Urinary bladder (tissue), 3 donors: ENCODE measurements at regions not wholly inside any gene's neighbourhood (a gene's known extent, or its start where the extent isn't known, plus 50 kb on each side); places are given as distances from the start of the nearest gene placed in this dataset.

Experiments used
- DNase-seq: peaks from one replicate; pipeline ENCODE4 v3.0.0-alpha.2; 2015; ENCODE audit errors: extremely low spot score
- H3K27ac ChIP-seq: one replicate; pipeline ENCODE4 v1.5.1; 2013; ENCODE audit warnings: low read depth, mild to moderate bottlenecking, moderate library complexity
- H3K36me3 ChIP-seq: one replicate; pipeline ENCODE4 v1.6.1; 2013; ENCODE audit warnings: mild to moderate bottlenecking, moderate library complexity; ENCODE audit not compliant: insufficient read depth
- H3K4me1 ChIP-seq: one replicate; pipeline ENCODE4 v1.6.1; 2013; ENCODE audit warnings: mild to moderate bottlenecking, moderate library complexity; ENCODE audit not compliant: insufficient read depth
- H3K4me3 ChIP-seq: one replicate; pipeline ENCODE4 v1.5.1; 2013; ENCODE audit warnings: low read depth, low read length
- WGBS: extraction: QIAGEN DNeasy Blood & Tissue Kit; methylation state at CpG from one replicate; pipeline ENCODE4 v1.1.7; 2013; 5-methylcytosine and 5-hydroxymethylcytosine counted together
- donor health status: healthy with polysubstance abuse.
- donor health status: healthy.

DNA sequence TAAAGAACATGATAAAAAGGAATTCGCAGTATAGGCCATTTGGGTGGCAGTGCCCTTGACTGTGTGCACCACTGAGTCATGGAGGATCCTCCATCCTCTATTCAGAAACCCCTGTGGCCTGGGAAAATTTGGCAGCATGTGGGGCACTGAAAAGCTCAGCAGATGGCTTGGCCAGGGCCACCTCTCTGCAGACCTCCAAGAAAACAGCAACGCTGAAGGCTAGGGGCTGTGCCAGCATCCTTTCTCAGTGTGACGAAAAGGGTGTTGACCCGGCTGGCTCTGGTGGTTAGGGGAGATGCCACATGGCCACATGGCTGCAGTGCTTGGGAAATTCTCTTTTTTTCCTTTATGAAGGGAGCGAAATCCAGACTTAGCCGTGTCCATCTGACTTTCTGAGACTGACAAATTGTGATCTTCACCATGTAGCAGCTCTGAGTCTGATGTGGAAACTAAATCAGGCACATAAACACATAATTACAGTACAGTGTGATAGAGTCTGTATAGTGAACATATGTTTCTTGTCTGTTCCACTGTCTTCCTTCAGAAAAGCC lies 178.0 kb downstream of the KCTD12 start:
- Histone ChIP-seq H3K36me3 (no peaks in the 10 kb centered on the region), H3K4me1 (no peaks in the 10 kb centered on the region), H3K4me3 (no peak overlapping the region), H3K27ac (no peak overlapping the region)
- WGBS, result 77% methylated on average over 6 of the region's 6 CpGs
- no peak for DNase-seq

DNA sequence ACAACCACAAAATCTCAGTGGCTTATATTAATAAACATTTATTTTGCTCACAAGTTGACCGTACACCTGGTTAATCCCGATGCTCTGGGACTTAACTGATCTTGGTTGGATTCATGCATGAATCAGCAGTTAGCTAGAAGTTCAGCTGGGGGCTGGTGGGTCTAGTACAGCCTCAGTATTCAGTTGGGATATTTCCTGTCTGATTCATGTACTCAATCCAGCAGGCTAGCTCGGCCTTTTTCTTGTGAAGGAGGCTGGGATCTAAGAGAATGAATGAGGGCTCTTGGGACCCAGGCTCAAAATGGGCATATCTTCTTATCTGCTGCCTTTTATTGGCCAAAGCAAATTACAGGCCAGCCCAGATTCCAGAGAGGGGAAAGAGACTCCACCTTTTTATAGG lies 178.8 kb downstream of the KCTD12 start:
- Histone ChIP-seq H3K4me1 (no peaks in the 10 kb centered on the region), H3K36me3 (no peaks in the 10 kb centered on the region), H3K4me3 (no peak overlapping the region), H3K27ac (no peak overlapping the region)
- WGBS, result 82% methylated on average over 3 of the region's 3 CpGs
- DNase-seq, result no peak

DNA sequence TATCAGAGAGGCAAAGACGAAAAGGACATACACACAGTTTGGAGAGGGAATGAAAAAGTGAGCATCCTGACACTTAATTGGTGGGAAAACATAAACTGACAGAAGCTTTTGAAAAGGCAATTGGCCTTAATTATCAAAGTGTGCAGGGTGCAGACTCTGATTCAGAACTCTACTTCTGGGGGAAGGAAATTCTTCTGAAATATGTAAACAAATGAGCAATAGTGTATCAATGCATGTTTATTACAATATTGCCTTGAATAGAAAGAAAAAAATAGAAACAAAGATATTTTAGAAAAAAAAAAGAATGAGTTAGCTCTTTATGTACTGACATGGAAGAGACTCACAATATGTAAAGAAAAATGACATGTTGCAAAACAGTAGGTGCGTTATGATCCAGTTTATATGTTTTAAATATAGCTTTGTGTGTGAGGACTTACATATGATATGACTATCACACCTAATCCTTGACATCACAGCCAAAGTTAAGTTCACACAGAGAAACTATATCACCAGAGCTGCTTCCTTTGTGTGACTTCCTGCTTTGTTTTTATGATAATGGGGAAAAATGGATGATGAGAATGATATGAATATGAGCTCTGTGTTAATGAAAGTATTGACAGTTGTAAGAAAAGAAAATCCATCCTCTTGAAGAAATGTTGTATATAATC lies 182.4 kb downstream of the KCTD12 start:
- no peak overlapping the region for H3K27ac ChIP-seq
- no peaks in the 10 kb centered on the region for H3K36me3 ChIP-seq
- DNase-seq, result no peak
- no peaks in the 10 kb centered on the region for H3K4me1 ChIP-seq
- no peak overlapping the region for H3K4me3 ChIP-seq
- WGBS, result 74% methylated on average over 2 of the region's 2 CpGs

DNA sequence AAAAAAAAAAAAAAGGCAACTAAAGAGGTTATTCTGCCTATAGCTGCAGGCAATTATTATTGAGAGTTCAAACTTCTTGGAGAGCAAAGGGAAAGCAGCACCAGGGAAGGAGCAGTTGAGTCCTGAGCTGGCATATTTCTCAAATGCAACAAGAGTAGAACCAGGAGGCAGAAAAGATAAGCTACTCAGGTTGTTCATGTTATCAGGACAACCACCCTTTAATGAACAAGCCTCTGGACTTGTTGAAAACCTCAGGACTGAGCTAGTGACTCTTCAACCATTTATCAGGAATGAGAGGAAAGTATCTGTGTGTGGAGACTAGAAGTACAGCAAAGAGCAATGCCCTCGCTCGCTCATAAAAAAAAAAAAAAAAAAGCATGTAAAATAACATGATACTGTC lies 183.0 kb downstream of the KCTD12 start:
- WGBS, result 91% methylated on average over 2 of the region's 2 CpGs
- no peak for DNase-seq
- no peak overlapping the region for H3K4me3 ChIP-seq
- H3K27ac ChIP-seq, result no peak overlapping the region
- H3K4me1 ChIP-seq, result no peaks in the 10 kb centered on the region
- H3K36me3 ChIP-seq, result no peaks in the 10 kb centered on the region

DNA sequence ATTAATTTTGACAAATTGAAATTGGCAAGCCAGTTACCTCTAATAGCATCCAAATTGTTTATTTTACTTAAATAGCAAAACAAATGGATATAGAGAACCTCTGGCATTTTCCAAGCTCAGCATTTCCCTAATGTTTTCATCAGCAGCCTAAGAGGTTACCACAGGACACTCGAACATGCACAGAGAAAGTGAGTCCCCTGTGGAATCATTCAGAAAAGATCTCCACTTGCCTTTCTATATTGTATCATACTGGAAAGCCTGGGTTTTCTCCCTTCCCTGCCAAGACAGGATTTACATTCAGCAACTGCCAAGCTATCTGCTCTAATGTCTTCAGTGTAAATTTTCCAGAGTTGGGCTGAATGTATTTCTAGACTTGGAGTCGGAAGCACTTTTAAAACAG lies 188.9 kb downstream of the KCTD12 start:
- no peak overlapping the region for H3K27ac ChIP-seq
- no peaks in the 10 kb centered on the region for H3K36me3 ChIP-seq
- no peak overlapping the region for H3K4me3 ChIP-seq
- H3K4me1 ChIP-seq, result no peaks in the 10 kb centered on the region
- 65% methylated on average over 2 of the region's 2 CpGs for WGBS
- DNase-seq, result no peak

DNA sequence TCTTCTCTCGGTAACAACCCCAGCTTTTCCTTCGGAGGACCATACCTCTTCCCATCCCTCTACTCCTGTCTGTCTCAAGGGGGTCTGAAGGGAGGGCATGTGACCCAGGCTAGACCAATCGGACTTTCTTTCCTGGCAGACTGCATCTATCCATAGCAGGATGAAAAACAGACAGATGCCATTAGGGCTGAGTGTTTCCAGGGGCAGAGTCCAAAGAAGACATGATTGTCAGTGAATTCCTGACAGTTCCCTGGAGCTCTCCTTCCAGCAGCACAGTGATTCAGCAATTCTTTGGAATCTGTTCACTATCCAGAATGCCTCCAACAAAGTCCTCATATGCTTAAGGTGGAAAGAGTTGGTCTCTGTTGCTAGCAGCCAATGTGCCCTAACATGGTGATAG lies 189.8 kb downstream of the KCTD12 start:
- H3K27ac ChIP-seq, result no peak overlapping the region
- H3K36me3 ChIP-seq, result no peaks in the 10 kb centered on the region
- no peaks in the 10 kb centered on the region for H3K4me1 ChIP-seq
- 81% methylated on average over 3 of the region's 3 CpGs for WGBS
- no peak for DNase-seq
- H3K4me3 ChIP-seq, result no peak overlapping the region

DNA sequence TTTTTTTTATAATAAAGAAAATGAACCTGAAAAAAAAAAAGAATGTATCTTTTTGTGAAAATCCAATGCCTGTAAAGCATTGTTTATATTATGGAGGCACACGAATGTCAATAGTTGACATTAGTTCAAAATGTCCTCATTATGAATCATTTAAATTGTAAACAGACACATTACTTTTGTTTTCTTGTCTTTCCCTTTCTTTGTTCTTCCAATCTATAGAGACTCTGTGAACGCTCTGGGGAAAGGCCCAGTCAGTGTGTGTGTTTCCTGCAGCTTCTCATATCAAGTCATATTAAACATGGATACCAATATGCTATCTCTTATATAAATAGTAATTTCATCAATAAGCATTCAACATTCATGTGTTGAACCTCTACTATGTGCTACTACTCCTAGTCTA lies 193.1 kb downstream of the KCTD12 start:
- Histone ChIP-seq H3K4me1 (no peaks in the 10 kb centered on the region), H3K27ac (no peak overlapping the region), H3K36me3 (no peaks in the 10 kb centered on the region), H3K4me3 (no peak overlapping the region)
- WGBS, result 76% methylated on average over 2 of the region's 2 CpGs
- DNase-seq, result no peak

DNA sequence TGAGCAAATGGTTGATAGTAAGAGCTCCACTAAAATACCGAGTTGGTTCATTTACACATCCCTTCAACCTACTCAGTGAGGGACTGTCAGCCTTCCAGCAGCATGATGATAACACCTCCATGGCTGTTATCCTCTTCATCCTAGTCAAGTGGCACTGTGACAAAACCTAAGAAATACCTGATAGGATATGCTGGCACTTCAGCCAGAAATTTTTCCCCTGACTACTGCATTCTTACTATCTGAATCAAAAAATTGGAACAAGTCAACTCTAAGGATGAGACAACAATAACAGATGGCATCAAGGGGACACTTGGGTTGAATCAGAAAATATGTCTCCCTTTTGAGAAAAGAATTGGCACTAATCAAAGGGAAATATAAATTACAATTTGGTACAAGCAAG lies 193.9 kb downstream of the KCTD12 start:
- Histone ChIP-seq H3K36me3 (no peaks in the 10 kb centered on the region), H3K27ac (no peak overlapping the region), H3K4me3 (no peak overlapping the region), H3K4me1 (no peaks in the 10 kb centered on the region)
- DNase-seq, result no peak
- WGBS, result 65% methylated on average over 1 of the region's 1 CpG

DNA sequence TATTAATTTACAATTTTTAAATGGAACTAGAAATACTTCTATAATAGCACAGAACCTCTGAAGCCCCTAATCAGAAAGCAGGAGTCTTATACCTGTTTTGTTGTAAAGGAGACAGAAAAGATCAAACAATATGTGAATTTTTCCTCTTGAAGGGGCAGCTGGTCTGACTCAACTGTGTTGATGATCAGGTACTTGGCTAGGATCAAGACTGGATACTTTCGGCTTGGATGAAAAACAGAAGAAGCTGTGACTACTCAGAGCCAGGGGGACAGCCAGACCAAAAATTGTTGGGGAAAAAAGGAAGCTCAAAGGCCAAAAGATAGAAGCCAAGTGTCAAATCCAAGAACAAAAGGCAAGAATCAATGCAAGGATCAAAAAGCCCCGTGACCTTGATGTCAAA lies 195.6 kb downstream of the KCTD12 start:
- no peak overlapping the region for H3K27ac ChIP-seq
- H3K4me3 ChIP-seq, result no peak overlapping the region
- no peaks in the 10 kb centered on the region for H3K36me3 ChIP-seq
- no peaks in the 10 kb centered on the region for H3K4me1 ChIP-seq
- no peak for DNase-seq
- WGBS, result 60% methylated on average over 2 of the region's 2 CpGs

DNA sequence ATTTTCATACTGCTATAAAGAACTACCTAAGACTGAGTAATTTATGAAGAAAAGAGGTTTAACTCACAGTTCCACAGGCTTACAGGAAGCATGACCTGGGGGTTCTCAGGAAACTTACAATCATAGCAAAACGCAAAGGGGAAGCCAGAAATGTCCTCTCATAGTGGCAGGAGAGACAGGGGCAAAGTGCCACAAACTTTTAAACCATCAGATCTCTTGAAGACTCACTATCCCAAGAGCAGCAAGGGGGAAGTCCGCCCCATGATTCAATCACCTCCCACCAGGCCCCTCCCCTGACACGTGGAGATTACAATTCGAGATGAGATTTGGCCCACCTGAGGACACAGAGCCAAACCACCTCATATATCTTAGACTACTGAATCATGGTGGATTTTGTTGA lies 198.7 kb downstream of the KCTD12 start:
- 79% methylated on average over 4 of the region's 4 CpGs for WGBS
- H3K4me3 ChIP-seq, result no peak overlapping the region

DNA sequence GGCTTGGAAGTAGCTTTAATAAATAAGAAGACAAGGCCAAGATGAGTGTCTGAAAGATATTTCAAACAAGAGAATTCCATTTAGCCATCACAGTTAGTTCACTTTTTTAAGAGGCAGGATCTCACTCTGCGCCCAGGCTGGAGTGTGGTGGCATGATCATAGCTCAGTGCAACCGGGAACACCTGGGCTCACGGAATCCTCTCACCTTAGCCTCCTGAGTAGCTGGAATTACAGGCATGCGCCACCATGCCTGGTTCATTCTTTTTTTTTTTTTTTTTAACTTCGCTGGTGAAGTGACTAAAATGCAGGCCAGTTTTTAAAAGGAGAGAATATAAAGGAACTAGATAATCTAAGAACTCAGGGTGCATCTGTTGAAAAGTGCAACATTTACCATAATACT lies 200.3 kb downstream of the KCTD12 start:
- 92% methylated on average over 5 of the region's 5 CpGs for WGBS

More for the DNA sequence above, 198.7 kb downstream of the KCTD12 start:
- no peaks in the 10 kb centered on the region for H3K4me1 ChIP-seq
- H3K27ac ChIP-seq, result no peak overlapping the region
- H3K36me3 ChIP-seq, result no peaks in the 10 kb centered on the region
- DNase-seq, result no peak

DNA sequence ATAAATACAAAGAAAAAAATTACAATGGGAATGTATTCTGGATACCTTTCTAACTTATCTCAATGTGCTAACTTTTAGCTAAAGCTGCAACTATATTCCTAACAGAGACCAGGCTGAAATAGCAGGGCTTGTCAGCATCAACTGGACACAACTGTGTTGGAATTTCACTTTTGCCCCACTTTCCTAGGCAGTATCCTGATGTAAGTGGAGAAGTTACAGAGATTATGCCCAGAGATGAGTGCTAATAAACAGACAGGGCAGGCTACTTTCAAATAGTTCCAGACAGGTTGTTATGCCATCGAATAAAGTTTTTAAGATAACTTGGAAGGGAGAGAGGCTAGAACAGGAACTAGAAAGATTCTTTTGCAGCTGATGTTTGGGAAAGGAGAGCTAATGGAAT lies 201.9 kb downstream of the KCTD12 start:
- no peaks in the 10 kb centered on the region for H3K4me1 ChIP-seq
- no peaks in the 10 kb centered on the region for H3K36me3 ChIP-seq
- H3K27ac ChIP-seq, result no peak overlapping the region
- DNase-seq, result no peak
- no peak overlapping the region for H3K4me3 ChIP-seq
- WGBS, result 43% methylated on average over 1 of the region's 1 CpG

More for the DNA sequence above, 200.3 kb downstream of the KCTD12 start:
- Histone ChIP-seq H3K4me1 (no peaks in the 10 kb centered on the region), H3K4me3 (no peak overlapping the region), H3K27ac (no peak overlapping the region), H3K36me3 (no peaks in the 10 kb centered on the region)
- DNase-seq, result no peak

DNA sequence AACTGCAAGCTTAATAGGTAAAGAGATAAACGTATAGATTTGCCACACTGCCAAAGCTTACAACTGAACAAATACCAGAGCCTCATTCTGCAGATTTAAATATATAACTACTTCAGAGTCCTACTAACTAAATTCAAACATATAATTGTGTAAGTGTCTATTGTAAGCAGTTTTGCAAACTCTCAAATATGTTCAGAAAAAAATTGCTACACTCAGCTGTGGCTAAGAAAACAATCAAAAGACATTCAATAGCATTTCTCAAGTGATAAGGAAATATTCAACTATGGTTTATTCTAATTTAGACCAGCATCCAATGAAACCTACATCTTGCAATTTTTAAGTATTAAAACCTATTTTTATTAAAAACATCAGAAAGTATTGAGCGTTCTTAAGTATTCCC lies 202.4 kb downstream of the KCTD12 start:
- H3K27ac ChIP-seq, result no peak overlapping the region
- no peak for DNase-seq
- no peaks in the 10 kb centered on the region for H3K36me3 ChIP-seq
- no peak overlapping the region for H3K4me3 ChIP-seq
- WGBS, result 70% methylated on average over 2 of the region's 2 CpGs
- H3K4me1 ChIP-seq, result no peaks in the 10 kb centered on the region

DNA sequence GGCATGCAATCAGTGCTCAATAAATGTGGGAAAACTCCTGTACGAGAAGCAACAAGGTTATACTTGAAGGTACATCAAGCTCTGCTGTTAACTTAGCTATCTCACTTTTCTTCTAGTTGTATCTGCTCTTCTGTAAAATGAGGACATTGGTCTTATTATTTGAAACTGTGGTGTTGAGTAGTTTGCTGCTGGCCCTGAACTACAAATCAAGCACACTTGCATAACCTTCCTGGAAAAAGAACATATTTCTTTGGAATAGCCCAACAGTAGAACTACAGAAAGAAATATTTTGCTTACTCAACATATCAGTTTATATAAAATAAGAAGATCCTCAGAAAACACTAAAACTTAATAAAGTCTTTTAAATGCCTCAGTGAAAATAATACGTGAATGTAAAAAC lies 203.0 kb downstream of the KCTD12 start:
- no peak for DNase-seq
- Histone ChIP-seq H3K4me1 (no peaks in the 10 kb centered on the region), H3K4me3 (no peak overlapping the region), H3K27ac (no peak overlapping the region), H3K36me3 (no peaks in the 10 kb centered on the region)
- 77% methylated on average over 2 of the region's 2 CpGs for WGBS

DNA sequence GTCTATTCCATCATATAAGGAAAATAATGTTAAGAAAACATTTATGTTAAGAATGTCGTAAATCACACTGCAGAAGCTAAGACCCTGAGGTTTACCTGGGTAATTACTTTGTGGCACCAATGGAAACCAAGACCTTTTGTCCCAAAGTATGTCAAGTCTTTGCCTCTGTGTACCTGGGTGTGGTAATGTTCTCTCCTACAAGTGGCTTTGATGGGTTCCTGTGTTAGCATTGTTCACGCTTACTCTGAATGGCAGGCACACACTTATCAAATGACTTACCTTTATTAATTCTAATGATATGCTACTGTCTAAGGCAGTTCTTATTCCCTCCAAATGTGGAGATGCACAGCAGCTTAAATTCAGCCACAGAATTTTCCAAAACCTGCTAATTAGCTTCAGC lies 206.1 kb downstream of the KCTD12 start:
- DNase-seq, result no peak
- H3K36me3 ChIP-seq, result no peaks in the 10 kb centered on the region
- no peak overlapping the region for H3K4me3 ChIP-seq
- H3K4me1 ChIP-seq, result no peaks in the 10 kb centered on the region
- H3K27ac ChIP-seq, result no peak overlapping the region
- 79% methylated on average over 2 of the region's 2 CpGs for WGBS
